HCT116 (cell line): ENCODE measurements at regions not wholly inside any gene's neighbourhood (a gene's known extent, or its start where the extent isn't known, plus 50 kb on each side); places are given as distances from the start of the nearest gene placed in this dataset.

Source experiments
- ATAC-seq: fragments of 200-7000 bp; cut with Tn5 transposase; 2 replicates; pipeline ENCODE4 v1.9.1; 2020; ENCODE audit warnings: mild to moderate bottlenecking, moderate library complexity
- BruUV-seq: library from RNA; stranded (reverse); fragments of 400-500 nt; replicated peaks from 2 replicates; lab custom pipeline; 2021; lab: Mats Ljungman, UMichigan
- CTCF ChIA-PET: fragments of 300-600 bp; sonication (Branson Sonifier 250); formaldehyde crosslinking; loops from one replicate; lab custom pipeline; 2021; ENCODE audit warnings: antibody characterized with exemption; lab: Charles Lee
- POLR2A ChIA-PET: fragments of 300-600, 350-600 bp; sonication (Branson Sonifier 250); formaldehyde crosslinking; loops from one replicate; lab custom pipeline; 2021; ENCODE audit warnings: antibody characterized with exemption; lab: Charles Lee
- RAD21 ChIA-PET, 2 experiments: fragments of 300-600 bp; sonication (Branson Sonifier 250); formaldehyde crosslinking; loops; one replicate each; lab custom pipeline; 2023; ENCODE audit warnings: low total read pairs in 2 of 2; ENCODE audit not compliant: uncharacterized antibody in 2 of 2, unreplicated experiment in 2 of 2, low non-redundant PET in 1 of 2; lab: Charles Lee
- DNase-seq: peaks from one replicate; pipeline ENCODE4 v3.0.0-alpha.2; 2010; ENCODE audit warnings: low read depth, low spot score
- H2AFZ ChIP-seq: fragments of 200-600 bp; shearing (Covaris generic), sonication (generic); 2 replicates; pipeline ENCODE4 v1.6.1; 2017; ENCODE audit warnings: low read depth, mixed run types, mixed read lengths, antibody characterized with exemption, low read length; ENCODE audit not compliant: poor library complexity, severe bottlenecking
- H3K27ac ChIP-seq: 2 replicates; pipeline ENCODE4 v1.5.1; 2012; ENCODE audit warnings: low read depth, low read length
- H3K27me3 ChIP-seq: fragments of 200-600 bp; sonication (generic); 2 replicates; pipeline ENCODE4 v1.6.1; 2016; ENCODE audit warnings: mixed run types, low read length, mixed read lengths; ENCODE audit not compliant: insufficient read depth
- H3K36me3 ChIP-seq, 2 experiments: fragments of 200-500 bp in 1 of 2; fragments of 200-600 bp in 1 of 2; sonication (Bioruptor generic) in 1 of 2; sonication (generic) in 1 of 2; 2 replicates each; pipeline versions ENCODE4 v1.5.1 to v1.6.1; 2014 to 2016; ENCODE audit warnings: low read length in 2 of 2, inconsistent platforms in 1 of 2, mixed read lengths in 1 of 2, mixed run types in 1 of 2; ENCODE audit not compliant: insufficient read depth in 2 of 2, control insufficient read depth in 1 of 2
- H3K4me1 ChIP-seq, 2 experiments: fragments of 200-600 bp in 1 of 2; sonication (generic) in 1 of 2; 2 replicates each; pipeline versions ENCODE4 v1.5.1 to v1.6.1; 2012 to 2017; ENCODE audit warnings: low read length in 2 of 2, inconsistent platforms in 1 of 2, mild to moderate bottlenecking in 1 of 2, mixed read lengths in 1 of 2, mixed run types in 1 of 2, moderate library complexity in 1 of 2; ENCODE audit not compliant: insufficient read depth in 2 of 2, control insufficient read depth in 1 of 2
- H3K4me2 ChIP-seq: fragments of 200-600 bp; sonication (generic); 2 replicates; pipeline ENCODE4 v1.6.1; 2017; ENCODE audit warnings: mixed run types, low read length, mixed read lengths
- H3K4me3 ChIP-seq, 2 experiments: fragments of 200-600 bp in 1 of 2; sonication (generic) in 1 of 2; replicated peaks in 1 of 2; 2 replicates each; pipeline ENCODE4 v1.5.1; 2011 to 2016; ENCODE audit warnings: low read length in 2 of 2, control low read depth in 1 of 2, low read depth in 1 of 2, mild to moderate bottlenecking in 1 of 2, mixed read lengths in 1 of 2, mixed run types in 1 of 2
- H3K79me2 ChIP-seq: fragments of 200-600 bp; sonication (generic); 2 replicates; pipeline ENCODE4 v1.6.1; 2017; ENCODE audit warnings: mild to moderate bottlenecking, mixed run types, low read length, moderate library complexity, mixed read lengths; ENCODE audit not compliant: insufficient read depth
- H3K9ac ChIP-seq: fragments of 200-600 bp; sonication (generic); 2 replicates; pipeline ENCODE4 v1.6.1; 2016; ENCODE audit warnings: low read length, mixed read lengths
- H3K9me2 ChIP-seq: fragments of 200-600 bp; sonication (generic), shearing (Covaris generic); 2 replicates; pipeline ENCODE4 v1.6.1; 2017; ENCODE audit warnings: mixed run types, mild to moderate bottlenecking, moderate library complexity; ENCODE audit not compliant: insufficient read depth
- H3K9me3 ChIP-seq, 2 experiments: fragments of 200-500 bp in 1 of 2; fragments of 200-600 bp in 1 of 2; sonication (Bioruptor generic) in 1 of 2; sonication (generic) in 1 of 2; 2 replicates each; pipeline ENCODE4 v1.6.1; 2014 to 2017; ENCODE audit warnings: low read length in 2 of 2, mixed read lengths in 2 of 2, inconsistent platforms in 1 of 2, low read depth in 1 of 2, mild to moderate bottlenecking in 1 of 2, mixed run types in 1 of 2, moderate library complexity in 1 of 2; ENCODE audit not compliant: control insufficient read depth in 1 of 2, insufficient read depth in 1 of 2
- H4K20me1 ChIP-seq: fragments of 200-600 bp; sonication (generic), shearing (Covaris generic); 2 replicates; pipeline ENCODE4 v1.6.1; 2017; ENCODE audit warnings: mixed run types, mild to moderate bottlenecking, moderate library complexity; ENCODE audit not compliant: insufficient read depth
- ELF1 ChIP-seq: IDR thresholded peaks from 2 replicates; pipeline ENCODE4 v1.6.1; 2012; ENCODE audit warnings: low read depth, borderline replicate concordance
- EZH2phosphoT487 ChIP-seq: fragments of 200-600 bp; IDR thresholded peaks from 2 replicates; pipeline ENCODE4 v1.6.1; 2018; ENCODE audit warnings: antibody characterized with exemption, borderline replicate concordance
- REST ChIP-seq: IDR thresholded peaks from 2 replicates; pipeline ENCODE4 v1.6.1; 2012; ENCODE audit warnings: low read depth
- SIN3A ChIP-seq: IDR thresholded peaks from 2 replicates; pipeline ENCODE4 v1.6.1; 2012; ENCODE audit warnings: low read depth
- SP1 ChIP-seq: IDR thresholded peaks from 2 replicates; pipeline ENCODE4 v1.6.1; 2012; ENCODE audit warnings: low read depth
- ZNF274 ChIP-seq: fragments of 200-500 bp; sonication (Bioruptor generic); IDR thresholded peaks from 2 replicates; pipeline ENCODE4 v1.6.1; 2014; ENCODE audit warnings: mild to moderate bottlenecking, low read depth, low read length, inconsistent platforms
- intact Hi-C: fragments of 100-400 bp; cut with micrococcal nuclease; formaldehyde crosslinking; loops from 2 replicates; pipeline ENCODE4 v1.10.0; 2022

GRCh38 chr5:125476901-125477585, 730.6 kb upstream of the ZNF608 start:
- H3K9me2 ChIP-seq: no peaks in the 10 kb centered on the region
- H3K9me3 ChIP-seq: no peaks in the 10 kb centered on the region
- no peaks in the 10 kb centered on the region for H3K36me3 ChIP-seq
- no peak overlapping the region for H3K27ac ChIP-seq
- H3K4me1 ChIP-seq: no peaks in the 10 kb centered on the region
- RAD21 ChIA-PET: no interaction called here
- H3K79me2 ChIP-seq: no peaks in the 10 kb centered on the region
- POLR2A ChIA-PET: no interaction called here
- no peak overlapping the region for H3K4me2 ChIP-seq
- ATAC-seq: no peak
- TF ChIP-seq ZNF274 (no peak), SP1 (no peak), REST (no peak), EZH2phosphoT487 (no peak), ELF1 (no peak), SIN3A (no peak)
- H4K20me1 ChIP-seq: no peaks in the 10 kb centered on the region
- DNase-seq: no peak
- CTCF ChIA-PET: no interaction called here
- no peak overlapping the region for H3K4me3 ChIP-seq
- intact Hi-C loops: no loop called here
- H3K9ac ChIP-seq: no peak overlapping the region
- H2AFZ ChIP-seq: no peak overlapping the region
- BruUV-seq: no TSS peak
- H3K27me3 ChIP-seq: no peaks in the 10 kb centered on the region
